ENCODE measurements at regions not wholly inside any gene's neighbourhood (a gene's known extent, or its start where the extent isn't known, plus 50 kb on each side); places are given as distances from the start of the nearest gene placed in this dataset.

GRCh38 chr9:88660611-88661010 lies 125.6 kb downstream of the NXNL2 start:
- intact Hi-C loops (cut with DNase I), result no loop called here
- WGBS, 3 donors, result 5 to 42% (median 41%) methylated on average over 1 of the region's 1 CpG
- ATAC-seq (no peak), DNase-seq (no peak)
- no peaks in the 10 kb centered on the region for H3K27me3 ChIP-seq (ENCODE audit: insufficient read depth in 3 of 3, low read length in 2 of 3)
- H3K27ac ChIP-seq, result no peak overlapping the region
- H3K36me3 ChIP-seq (ENCODE audit: insufficient read depth in 1 of 2, low read depth in 1 of 2), result no peaks in the 10 kb centered on the region
- H3K4me3 ChIP-seq, result no peak overlapping the region
- H3K4me1 ChIP-seq, result no peaks in the 10 kb centered on the region
- H3K9me3 ChIP-seq, result peaks cover 3% of the 10 kb centered on the region
- TF ChIP-seq CTCF (IDR thresholded peaks at IDR 0.05), result no peak

- 77 to 99% (median 81%) methylated on average over 3 of the region's 3 CpGs for WGBS, 3 donors
- peaks cover 3% of the 10 kb centered on the region for H3K9me3 ChIP-seq
- no peaks in the 10 kb centered on the region for H3K27me3 ChIP-seq (ENCODE audit: insufficient read depth in 3 of 3, low read length in 2 of 3)
- no peaks in the 10 kb centered on the region for H3K36me3 ChIP-seq (ENCODE audit: insufficient read depth in 1 of 2, low read depth in 1 of 2)
- TF ChIP-seq CTCF (IDR thresholded peaks at IDR 0.05), result no peak
- intact Hi-C loops (cut with DNase I), result no loop called here
- no peaks in the 10 kb centered on the region for H3K4me1 ChIP-seq
- no peak overlapping the region for H3K27ac ChIP-seq
- ATAC-seq (no peak), DNase-seq (no peak)
- H3K4me3 ChIP-seq, result no peak overlapping the region
These were observed 126.8 kb downstream of the NXNL2 start for GRCh38 chr9:88661759-88662158.

- intact Hi-C loops (cut with DNase I), result no loop called here
- Histone ChIP-seq H3K27ac (no peak overlapping the region), H3K4me1 (no peaks in the 10 kb centered on the region), H3K9me3 (peaks cover 3% of the 10 kb centered on the region), H3K36me3 (ENCODE audit: insufficient read depth in 1 of 2, low read depth in 1 of 2) (no peaks in the 10 kb centered on the region), H3K27me3 (ENCODE audit: insufficient read depth in 3 of 3, low read length in 2 of 3) (no peaks in the 10 kb centered on the region), H3K4me3 (no peak overlapping the region)
- TF ChIP-seq CTCF (IDR thresholded peaks at IDR 0.05), result no peak
- DNase-seq (no peak), ATAC-seq (no peak)
- 82 to 86% (median 84%) methylated on average over 4 of the region's 4 CpGs for WGBS, 3 donors
These were observed 128.9 kb downstream of the NXNL2 start for GRCh38 chr9:88663771-88664419.

- H3K27ac ChIP-seq, result no peak overlapping the region
- no peak overlapping the region for H3K4me3 ChIP-seq
- peaks cover 3% of the 10 kb centered on the region for H3K9me3 ChIP-seq
- WGBS, 3 donors, result 53 to 62% (median 60%) methylated on average over 8 of the region's 8 CpGs
- no peak for DNase-seq
- intact Hi-C loops (cut with DNase I), result no loop called here
- H3K36me3 ChIP-seq (ENCODE audit: insufficient read depth in 1 of 2, low read depth in 1 of 2), result no peaks in the 10 kb centered on the region
- ATAC-seq, result no peak
- no peak for TF ChIP-seq CTCF (IDR thresholded peaks at IDR 0.05)
- no peaks in the 10 kb centered on the region for H3K27me3 ChIP-seq (ENCODE audit: insufficient read depth in 3 of 3, low read length in 2 of 3)
- no peaks in the 10 kb centered on the region for H3K4me1 ChIP-seq
These were observed 129.8 kb downstream of the NXNL2 start for GRCh38 chr9:88664773-88665172.
